IMR-90 (cell line): ENCODE measurements at regions not wholly inside any gene's neighbourhood (a gene's known extent, or its start where the extent isn't known, plus 50 kb on each side); places are given as distances from the start of the nearest gene placed in this dataset.

Experiments
- ATAC-seq: fragments of 200-7000 bp; cut with Tn5 transposase; 2 replicates; pipeline ENCODE4 v1.9.1; 2020; ENCODE audit warnings: low read depth, mild to moderate bottlenecking, moderate library complexity
- BruUV-seq: library from RNA; stranded (reverse); fragments of 400-500 nt; replicated peaks from 2 replicates; lab custom pipeline; 2021; lab: Mats Ljungman, UMichigan
- CTCF ChIA-PET: fragments of 300-600 bp; formaldehyde crosslinking; extraction: SDS; loops from one replicate; lab custom pipeline; 2021; ENCODE audit warnings: antibody characterized with exemption; lab: Yijun Ruan, JAX
- POLR2A ChIA-PET: fragments of 300-600 bp; sonication (Branson Sonifier 250); formaldehyde crosslinking; loops from one replicate; lab custom pipeline; 2022; ENCODE audit warnings: antibody characterized with exemption; ENCODE audit not compliant: unreplicated experiment; lab: Charles Lee
- DNase-seq: peaks from one replicate; pipeline ENCODE4 v3.0.0; 2013
- H2AFZ ChIP-seq: replicated peaks from 2 replicates; pipeline ENCODE3; 2013; ENCODE audit warnings: low read length, mild to moderate bottlenecking; ENCODE audit not compliant: poor library complexity
- H2AK5ac ChIP-seq: 2 replicates; pipeline ENCODE4 v1.6.1; 2013; ENCODE audit warnings: low read depth, low read length, inconsistent platforms
- H2AK9ac ChIP-seq: replicated peaks from 2 replicates; pipeline ENCODE3; 2013; ENCODE audit warnings: mild to moderate bottlenecking, low read depth, low read length, moderate library complexity; ENCODE audit not compliant: poor library complexity
- H2BK120ac ChIP-seq: 2 replicates; pipeline ENCODE4 v1.6.1; 2013; ENCODE audit warnings: low read depth, low read length, inconsistent platforms
- H2BK15ac ChIP-seq: 3 replicates; pipeline ENCODE4 v1.6.1; 2013; ENCODE audit warnings: low read depth, low read length, inconsistent platforms
- H2BK20ac ChIP-seq: 2 replicates; pipeline ENCODE4 v1.6.1; 2013; ENCODE audit warnings: low read depth, mild to moderate bottlenecking, inconsistent platforms, low read length, moderate library complexity
- H2BK5ac ChIP-seq: 2 replicates; pipeline ENCODE4 v1.6.1; 2013; ENCODE audit warnings: mild to moderate bottlenecking, low read depth, low read length, inconsistent platforms; ENCODE audit not compliant: poor library complexity, severe bottlenecking
- H3K14ac ChIP-seq: replicated peaks from 2 replicates; pipeline ENCODE4 v1.6.1; 2013; ENCODE audit warnings: low read depth, low read length, inconsistent platforms
- H3K18ac ChIP-seq: 2 replicates; pipeline ENCODE4 v1.6.1; 2013; ENCODE audit warnings: low read depth, low read length, control low read depth
- H3K23ac ChIP-seq: 2 replicates; pipeline ENCODE4 v1.6.1; 2013; ENCODE audit warnings: low read depth, low read length, inconsistent platforms
- H3K27ac ChIP-seq: 2 replicates; pipeline ENCODE4 v1.5.1; 2013; ENCODE audit warnings: mild to moderate bottlenecking, control low read depth, low read length; ENCODE audit not compliant: insufficient read depth
- H3K27me3 ChIP-seq: 2 replicates; pipeline ENCODE4 v1.6.1; 2013; ENCODE audit warnings: low read length; ENCODE audit not compliant: control insufficient read depth, insufficient read depth
- H3K36me3 ChIP-seq: 2 replicates; pipeline ENCODE4 v1.6.1; 2013; ENCODE audit warnings: low read length, mixed read lengths; ENCODE audit not compliant: control insufficient read depth, insufficient read depth
- H3K4ac ChIP-seq: 2 replicates; pipeline ENCODE4 v1.6.1; 2013; ENCODE audit warnings: low read depth, low read length, inconsistent platforms
- H3K4me1 ChIP-seq: 2 replicates; pipeline ENCODE4 v1.6.1; 2013; ENCODE audit warnings: low read length, mixed read lengths; ENCODE audit not compliant: control insufficient read depth, insufficient read depth
- H3K4me2 ChIP-seq: 2 replicates; pipeline ENCODE4 v1.6.1; 2013; ENCODE audit warnings: low read depth, mild to moderate bottlenecking, control low read depth, low read length, moderate library complexity
- H3K4me3 ChIP-seq: 2 replicates; pipeline ENCODE4 v1.5.1; 2013; ENCODE audit warnings: low read depth, mild to moderate bottlenecking, control low read depth, low read length, moderate library complexity; ENCODE audit not compliant: insufficient read depth
- H3K56ac ChIP-seq: 2 replicates; pipeline ENCODE4 v1.6.1; 2013; ENCODE audit warnings: low read length, inconsistent platforms; ENCODE audit not compliant: insufficient read depth; ENCODE audit errors: extremely low read depth
- H3K79me1 ChIP-seq, 2 experiments: 2 replicates each; pipeline ENCODE4 v1.6.1; 2013; ENCODE audit warnings: low read length in 2 of 2, inconsistent platforms in 1 of 2, low read depth in 1 of 2
- H3K9ac ChIP-seq: 2 replicates; pipeline ENCODE4 v1.6.1; 2013; ENCODE audit warnings: low read depth, low read length, control low read depth
- H3K9me1 ChIP-seq: 2 replicates; pipeline ENCODE4 v1.6.1; 2013; ENCODE audit warnings: low read length, inconsistent platforms; ENCODE audit not compliant: insufficient read depth
- H3K9me3 ChIP-seq: 2 replicates; pipeline ENCODE4 v1.6.1; 2013; ENCODE audit warnings: low read length; ENCODE audit not compliant: control insufficient read depth, insufficient read depth
- H4K20me1 ChIP-seq: 2 replicates; pipeline ENCODE4 v1.6.1; 2013; ENCODE audit warnings: low read length, inconsistent platforms; ENCODE audit not compliant: insufficient read depth
- H4K5ac ChIP-seq: 2 replicates; pipeline ENCODE4 v1.6.1; 2013; ENCODE audit warnings: mild to moderate bottlenecking, low read depth, low read length, control low read depth
- H4K8ac ChIP-seq, 2 experiments: 2 replicates each; pipeline ENCODE4 v1.6.1; 2013; ENCODE audit warnings: low read depth in 2 of 2, low read length in 2 of 2, control low read depth in 1 of 2, inconsistent platforms in 1 of 2
- H4K91ac ChIP-seq: 2 replicates; pipeline ENCODE4 v1.6.1; 2013; ENCODE audit warnings: low read depth, low read length, inconsistent platforms; ENCODE audit not compliant: insufficient read depth
- BHLHE40 ChIP-seq: fragments of 150-350 bp; IDR thresholded peaks from 2 replicates; pipeline ENCODE4 v1.6.1; 2016; ENCODE audit warnings: mild to moderate bottlenecking, low read depth, low read length
- CEBPB ChIP-seq: IDR thresholded peaks from 2 replicates; pipeline ENCODE4 v1.6.1; 2012; ENCODE audit warnings: low read depth, low read length, improper control_type of control experiment
- CHD1 ChIP-seq: IDR thresholded peaks from 2 replicates; pipeline ENCODE4 v1.6.1; 2012; ENCODE audit warnings: low read depth, low read length, improper control_type of control experiment
- CTCF ChIP-seq: conservative IDR thresholded peaks from 2 replicates; pipeline ENCODE4 v1.5.1; 2012; ENCODE audit warnings: mild to moderate bottlenecking, low read depth, low read length, improper control_type of control experiment
- FOS ChIP-seq: fragments of 150-350 bp; IDR thresholded peaks from 2 replicates; pipeline ENCODE4 v1.6.1; 2016; ENCODE audit warnings: low read depth, low read length
- MAFK ChIP-seq: IDR thresholded peaks from 2 replicates; pipeline ENCODE4 v1.6.1; 2012; ENCODE audit warnings: low read depth, low read length, improper control_type of control experiment
- MAZ ChIP-seq: IDR thresholded peaks from 2 replicates; pipeline ENCODE4 v1.6.1; 2012; ENCODE audit warnings: low read depth, mild to moderate bottlenecking, low read length, improper control_type of control experiment, moderate library complexity, borderline replicate concordance
- NFE2L2 ChIP-seq: fragments of 150-350 bp; IDR thresholded peaks from 2 replicates; pipeline ENCODE4 v1.6.1; 2016; ENCODE audit warnings: low read depth, mild to moderate bottlenecking, low read length
- POLR2A ChIP-seq: IDR thresholded peaks from 2 replicates; pipeline ENCODE4 v1.6.1; 2012; ENCODE audit warnings: mild to moderate bottlenecking, low read depth, low read length
- RAD21 ChIP-seq: IDR thresholded peaks from 2 replicates; pipeline ENCODE4 v1.6.1; 2012; ENCODE audit warnings: low read length, improper control_type of control experiment
- RCOR1 ChIP-seq: IDR thresholded peaks from 2 replicates; pipeline ENCODE4 v1.6.1; 2012; ENCODE audit warnings: mild to moderate bottlenecking, low read length, improper control_type of control experiment; ENCODE audit not compliant: insufficient replicate concordance
- RFX5 ChIP-seq: IDR thresholded peaks from 2 replicates; pipeline ENCODE4 v1.8.0; 2012; ENCODE audit warnings: low read depth, mild to moderate bottlenecking, low read length, moderate library complexity
- SMC3 ChIP-seq: fragments of 150-350 bp; IDR thresholded peaks from 2 replicates; pipeline ENCODE4 v1.6.1; 2016; ENCODE audit warnings: low read depth, mild to moderate bottlenecking, antibody characterized with exemption, low read length, moderate library complexity
- USF2 ChIP-seq: fragments of 150-350 bp; IDR thresholded peaks from 2 replicates; pipeline ENCODE4 v1.6.1; 2017; ENCODE audit warnings: mild to moderate bottlenecking, antibody characterized with exemption, low read length, low read depth
- WGBS, 2 experiments: methylation state at CpG; one replicate each; pipeline versions ENCODE4 v1.1.5 to v1.1.7; 2013; ENCODE audit warnings: missing lambda C conversion rate in 2 of 2; ENCODE audit not compliant: insufficient read length in 1 of 2; ENCODE audit errors: extremely low coverage in 2 of 2; 5-methylcytosine and 5-hydroxymethylcytosine counted together
- dilution Hi-C: fragments of 300-500 bp; cut with HindIII; formaldehyde crosslinking; loops from one replicate; pipeline ENCODE4 v1.14.3; 2018; ENCODE audit warnings: low sequenced_read_pairs; ENCODE audit not compliant: unreplicated experiment
- in situ Hi-C: fragments of 300-500 bp; cut with MboI; formaldehyde crosslinking; loops from 3 replicates; pipeline ENCODE4 v1.14.3; 2019; ENCODE audit warnings: low sequenced_read_pairs, inconsistent platforms, mixed read lengths
- intact Hi-C: fragments of 100-400 bp; cut with micrococcal nuclease; formaldehyde crosslinking; loops from 2 replicates; pipeline ENCODE4 v1.10.0; 2022
- TF ChIP-seq, protein P1 (sequence below): fragments of 150-350 bp; IDR thresholded peaks from 2 replicates; pipeline ENCODE4 v1.6.1; 2016; ENCODE audit warnings: low read depth, mild to moderate bottlenecking, low read length, moderate library complexity, borderline replicate concordance

DNA sequence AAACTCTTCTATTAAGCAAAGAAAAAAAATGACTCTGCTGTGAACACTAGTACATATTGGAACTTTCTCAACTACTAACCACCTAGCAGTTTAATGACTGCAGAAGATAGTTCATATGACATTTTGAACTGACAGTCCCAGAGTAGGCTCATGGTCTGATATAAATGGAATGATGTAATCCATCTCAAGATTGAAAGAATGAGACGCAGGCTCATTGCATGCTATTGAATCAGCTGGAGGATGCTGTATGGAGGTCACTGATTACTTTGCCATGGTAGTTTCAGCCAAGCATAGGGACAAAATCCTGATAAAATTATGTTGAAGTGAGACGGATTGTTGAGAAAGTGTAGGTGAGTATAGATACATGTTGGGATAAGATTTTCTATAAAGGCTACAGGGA lies 217.6 kb upstream of the SEMA3E start:
- no peaks in the 10 kb centered on the region for H3K79me1 ChIP-seq
- H2BK15ac ChIP-seq: no peak overlapping the region
- no peak overlapping the region for H3K14ac ChIP-seq
- no peak overlapping the region for H2AK9ac ChIP-seq
- 78 to 100% methylated on average over 1 of the region's 2 CpGs for WGBS, 2 experiments
- in situ Hi-C loops: no loop called here
- TF ChIP-seq CTCF (no peak), FOS (no peak), NFE2L2 (no peak), CHD1 (no peak), USF2 (no peak), MAFK (no peak), SMC3 (no peak), CEBPB (no peak), RFX5 (no peak), RCOR1 (no peak), MAZ (no peak), BHLHE40 (no peak), POLR2A (no peak), RAD21 (no peak)
- TF ChIP-seq, protein P1, sequence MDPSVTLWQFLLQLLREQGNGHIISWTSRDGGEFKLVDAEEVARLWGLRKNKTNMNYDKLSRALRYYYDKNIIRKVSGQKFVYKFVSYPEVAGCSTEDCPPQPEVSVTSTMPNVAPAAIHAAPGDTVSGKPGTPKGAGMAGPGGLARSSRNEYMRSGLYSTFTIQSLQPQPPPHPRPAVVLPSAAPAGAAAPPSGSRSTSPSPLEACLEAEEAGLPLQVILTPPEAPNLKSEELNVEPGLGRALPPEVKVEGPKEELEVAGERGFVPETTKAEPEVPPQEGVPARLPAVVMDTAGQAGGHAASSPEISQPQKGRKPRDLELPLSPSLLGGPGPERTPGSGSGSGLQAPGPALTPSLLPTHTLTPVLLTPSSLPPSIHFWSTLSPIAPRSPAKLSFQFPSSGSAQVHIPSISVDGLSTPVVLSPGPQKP: no peak
- no peak overlapping the region for H4K5ac ChIP-seq
- no peaks in the 10 kb centered on the region for H4K20me1 ChIP-seq
- H2AK5ac ChIP-seq: no peak overlapping the region
- no peak for ATAC-seq
- no peak overlapping the region for H3K56ac ChIP-seq
- H2BK20ac ChIP-seq: no peak overlapping the region
- H3K4ac ChIP-seq: no peak overlapping the region
- H3K4me2 ChIP-seq: no peak overlapping the region
- no peak overlapping the region for H4K8ac ChIP-seq
- BruUV-seq: no TSS peak
- no peaks in the 10 kb centered on the region for H3K4me1 ChIP-seq
- H3K4me3 ChIP-seq: no peak overlapping the region
- no peak overlapping the region for H4K91ac ChIP-seq
- intact Hi-C loops: no loop called here
- POLR2A ChIA-PET: no interaction called here
- H3K23ac ChIP-seq: no peak overlapping the region
- H3K9me1 ChIP-seq: no peaks in the 10 kb centered on the region
- no peak overlapping the region for H3K9ac ChIP-seq
- no peak for DNase-seq
- dilution Hi-C loops: no loop called here
- H3K36me3 ChIP-seq: no peaks in the 10 kb centered on the region
- H3K27me3 ChIP-seq: no peaks in the 10 kb centered on the region
- no peaks in the 10 kb centered on the region for H3K9me3 ChIP-seq
- no peak overlapping the region for H2BK120ac ChIP-seq
- H2BK5ac ChIP-seq: no peak overlapping the region
- H2AFZ ChIP-seq: no peak overlapping the region
- H3K18ac ChIP-seq: no peak overlapping the region
- CTCF ChIA-PET: no interaction called here
- no peak overlapping the region for H3K27ac ChIP-seq
